Activated CD8-positive, alpha-beta memory T cell treated with anti-CD3 and anti-CD28 coated beads, Interleukin-2, amount 10 ng/mL, durations not matched to agents 7 days and 5 days (primary cell): ENCODE measurements at regions not wholly inside any gene's neighbourhood (a gene's known extent, or its start where the extent isn't known, plus 50 kb on each side); places are given as distances from the start of the nearest gene placed in this dataset.

Source experiments
- ATAC-seq: fragments of 150-1000 bp; cut with Tn5 transposase; one replicate; pipeline ENCODE4 v1.10.0; 2021; ENCODE audit warnings: moderate library complexity
- CTCF ChIA-PET: fragments of 350-600 bp; sonication (Branson Sonifier 250); formaldehyde crosslinking; loops from one replicate; lab custom pipeline; 2021; ENCODE audit warnings: antibody characterized with exemption; lab: Charles Lee
- DNase-seq: peaks from one replicate; pipeline ENCODE4 v3.0.0-alpha.2; 2020
- H3K27ac Mint-ChIP-seq: one replicate; pipeline ENCODE4 v1.8.0; 2021; ENCODE audit warnings: mild to moderate bottlenecking, mixed read lengths
- H3K27me3 Mint-ChIP-seq: one replicate; pipeline ENCODE4 v1.8.0; 2021; ENCODE audit warnings: mixed read lengths
- H3K36me3 Mint-ChIP-seq: one replicate; pipeline ENCODE4 v1.8.0; 2021; ENCODE audit warnings: mild to moderate bottlenecking, mixed read lengths
- H3K4me1 Mint-ChIP-seq: one replicate; pipeline ENCODE4 v1.8.0; 2021; ENCODE audit warnings: mixed read lengths
- H3K4me3 Mint-ChIP-seq: one replicate; pipeline ENCODE4 v1.8.0; 2021; ENCODE audit warnings: mild to moderate bottlenecking, moderate library complexity, mixed read lengths
- H3K9me3 Mint-ChIP-seq: one replicate; pipeline ENCODE4 v1.8.0; 2022; ENCODE audit warnings: low read depth, mixed read lengths

- H3K4me1 Mint-ChIP-seq, result no peaks in the 10 kb centered on the region
- H3K36me3 Mint-ChIP-seq, result no peaks in the 10 kb centered on the region
- H3K4me3 Mint-ChIP-seq, result no peak overlapping the region
- no peak for ATAC-seq
- no peak for DNase-seq
- CTCF ChIA-PET, result interaction anchor here (0.6 kb wide), 1 partner anchor 1455 kb away, joined by 3 read pairs; no protein-coding TSS in a partner anchor
- H3K27me3 Mint-ChIP-seq, result peaks cover 2% of the 10 kb centered on the region
- H3K27ac Mint-ChIP-seq, result no peak overlapping the region
- no peaks in the 10 kb centered on the region for H3K9me3 Mint-ChIP-seq
Measured at GRCh38 chr17:62189377-62189776, 124.3 kb upstream of the MED13 start.

GRCh38 chr17:62188713-62189112 lies 123.6 kb upstream of the MED13 start:
- H3K27me3 Mint-ChIP-seq, result peaks cover 2% of the 10 kb centered on the region
- H3K4me1 Mint-ChIP-seq, result no peaks in the 10 kb centered on the region
- no peaks in the 10 kb centered on the region for H3K9me3 Mint-ChIP-seq
- no peak overlapping the region for H3K27ac Mint-ChIP-seq
- no peaks in the 10 kb centered on the region for H3K36me3 Mint-ChIP-seq
- DNase-seq (no peak), ATAC-seq (no peak)
- H3K4me3 Mint-ChIP-seq, result no peak overlapping the region
- CTCF ChIA-PET, result no interaction called here

GRCh38 chr17:62187681-62188080 lies 122.6 kb upstream of the MED13 start:
- DNase-seq (no peak), ATAC-seq (no peak)
- CTCF ChIA-PET, result no interaction called here
- Mint-ChIP-seq H3K27ac (no peak overlapping the region), H3K4me1 (no peaks in the 10 kb centered on the region), H3K27me3 (peaks cover 2% of the 10 kb centered on the region), H3K9me3 (no peaks in the 10 kb centered on the region), H3K36me3 (no peaks in the 10 kb centered on the region), H3K4me3 (no peak overlapping the region)

- CTCF ChIA-PET, result no interaction called here
- ATAC-seq, result no peak
- Mint-ChIP-seq H3K4me3 (no peak overlapping the region), H3K27me3 (peaks cover 2% of the 10 kb centered on the region), H3K27ac (no peak overlapping the region), H3K9me3 (no peaks in the 10 kb centered on the region), H3K4me1 (no peaks in the 10 kb centered on the region), H3K36me3 (no peaks in the 10 kb centered on the region)
- no peak for DNase-seq
Measured at GRCh38 chr17:62186841-62187240, 121.8 kb upstream of the MED13 start.

GRCh38 chr17:62180772-62181171 lies 115.7 kb upstream of the MED13 start:
- no peaks in the 10 kb centered on the region for H3K4me1 Mint-ChIP-seq
- DNase-seq (no peak), ATAC-seq (no peak)
- H3K27me3 Mint-ChIP-seq, result no peaks in the 10 kb centered on the region
- CTCF ChIA-PET, result no interaction called here
- no peaks in the 10 kb centered on the region for H3K9me3 Mint-ChIP-seq
- H3K4me3 Mint-ChIP-seq, result no peak overlapping the region
- H3K36me3 Mint-ChIP-seq, result no peaks in the 10 kb centered on the region
- no peak overlapping the region for H3K27ac Mint-ChIP-seq

- no peak overlapping the region for H3K4me3 Mint-ChIP-seq
- DNase-seq (no peak), ATAC-seq (no peak)
- CTCF ChIA-PET, result no interaction called here
- no peaks in the 10 kb centered on the region for H3K27me3 Mint-ChIP-seq
- no peak overlapping the region for H3K27ac Mint-ChIP-seq
- H3K4me1 Mint-ChIP-seq, result no peaks in the 10 kb centered on the region
- no peaks in the 10 kb centered on the region for H3K36me3 Mint-ChIP-seq
- no peaks in the 10 kb centered on the region for H3K9me3 Mint-ChIP-seq
Measured at GRCh38 chr17:62179525-62180161, 114.6 kb upstream of the MED13 start.

GRCh38 chr17:62178579-62178978 lies 113.5 kb upstream of the MED13 start:
- H3K4me3 Mint-ChIP-seq, result no peak overlapping the region
- H3K27ac Mint-ChIP-seq, result no peak overlapping the region
- CTCF ChIA-PET, result no interaction called here
- no peaks in the 10 kb centered on the region for H3K4me1 Mint-ChIP-seq
- H3K27me3 Mint-ChIP-seq, result no peaks in the 10 kb centered on the region
- H3K9me3 Mint-ChIP-seq, result no peaks in the 10 kb centered on the region
- DNase-seq (no peak), ATAC-seq (no peak)
- no peaks in the 10 kb centered on the region for H3K36me3 Mint-ChIP-seq

- peaks cover 19% of the 10 kb centered on the region for H3K27me3 Mint-ChIP-seq
- no peaks in the 10 kb centered on the region for H3K9me3 Mint-ChIP-seq
- H3K4me1 Mint-ChIP-seq, result no peaks in the 10 kb centered on the region
- no peak overlapping the region for H3K4me3 Mint-ChIP-seq
- no peaks in the 10 kb centered on the region for H3K36me3 Mint-ChIP-seq
- CTCF ChIA-PET, result no interaction called here
- DNase-seq, result no peak
- ATAC-seq, result no peak
- H3K27ac Mint-ChIP-seq, result no peak overlapping the region
Measured at GRCh38 chr17:62172492-62173291, 107.6 kb upstream of the MED13 start.

GRCh38 chr17:62167076-62167475 lies 102.0 kb upstream of the MED13 start:
- CTCF ChIA-PET, result no interaction called here
- H3K36me3 Mint-ChIP-seq, result no peaks in the 10 kb centered on the region
- DNase-seq (no peak), ATAC-seq (no peak)
- no peaks in the 10 kb centered on the region for H3K9me3 Mint-ChIP-seq
- H3K4me3 Mint-ChIP-seq, result no peak overlapping the region
- H3K4me1 Mint-ChIP-seq, result peaks cover 4% of the 10 kb centered on the region
- H3K27me3 Mint-ChIP-seq, result peaks cover 24% of the 10 kb centered on the region
- H3K27ac Mint-ChIP-seq, result no peak overlapping the region

GRCh38 chr17:62164747-62165722 lies 100.0 kb upstream of the MED13 start:
- H3K27me3 Mint-ChIP-seq, result peaks cover 28% of the 10 kb centered on the region
- no peak for ATAC-seq
- no peak for DNase-seq
- peaks cover 4% of the 10 kb centered on the region for H3K4me1 Mint-ChIP-seq
- H3K9me3 Mint-ChIP-seq, result no peaks in the 10 kb centered on the region
- H3K4me3 Mint-ChIP-seq, result no peak overlapping the region
- H3K27ac Mint-ChIP-seq, result no peak overlapping the region
- CTCF ChIA-PET, result no interaction called here
- H3K36me3 Mint-ChIP-seq, result no peaks in the 10 kb centered on the region

GRCh38 chr17:62163847-62164246 lies 98.8 kb upstream of the MED13 start:
- no peak for DNase-seq
- ATAC-seq, result no peak
- CTCF ChIA-PET, result no interaction called here
- peaks cover 25% of the 10 kb centered on the region for H3K27me3 Mint-ChIP-seq
- peaks cover 4% of the 10 kb centered on the region for H3K4me1 Mint-ChIP-seq
- H3K36me3 Mint-ChIP-seq, result no peaks in the 10 kb centered on the region
- H3K4me3 Mint-ChIP-seq, result no peak overlapping the region
- H3K27ac Mint-ChIP-seq, result no peak overlapping the region
- no peaks in the 10 kb centered on the region for H3K9me3 Mint-ChIP-seq

GRCh38 chr17:62162898-62163297 lies 97.8 kb upstream of the MED13 start:
- CTCF ChIA-PET, result no interaction called here

GRCh38 chr17:62161405-62162148 lies 96.5 kb upstream of the MED13 start:
- CTCF ChIA-PET, result no interaction called here
- Mint-ChIP-seq H3K4me1 (peaks cover 4% of the 10 kb centered on the region), H3K4me3 (no peak overlapping the region), H3K9me3 (no peaks in the 10 kb centered on the region), H3K27ac (no peak overlapping the region), H3K36me3 (no peaks in the 10 kb centered on the region), H3K27me3 (peaks cover 27% of the 10 kb centered on the region)
- no peak for DNase-seq
- ATAC-seq, result no peak

More at GRCh38 chr17:62162898-62163297, 97.8 kb upstream of the MED13 start:
- H3K4me3 Mint-ChIP-seq, result no peak overlapping the region
- H3K27ac Mint-ChIP-seq, result no peak overlapping the region
- H3K4me1 Mint-ChIP-seq, result peaks cover 4% of the 10 kb centered on the region
- no peaks in the 10 kb centered on the region for H3K9me3 Mint-ChIP-seq
- ATAC-seq, result no peak
- H3K27me3 Mint-ChIP-seq, result peaks cover 22% of the 10 kb centered on the region
- no peak for DNase-seq
- no peaks in the 10 kb centered on the region for H3K36me3 Mint-ChIP-seq
